Amniotic epithelial cell (primary cell): ENCODE measurements at regions not wholly inside any gene's neighbourhood (a gene's known extent, or its start where the extent isn't known, plus 50 kb on each side); places are given as distances from the start of the nearest gene placed in this dataset.

Experiments
- DNase-seq: peaks from one replicate; pipeline ENCODE4 v3.0.0-alpha.2; 2010; ENCODE audit warnings: low read depth

DNA sequence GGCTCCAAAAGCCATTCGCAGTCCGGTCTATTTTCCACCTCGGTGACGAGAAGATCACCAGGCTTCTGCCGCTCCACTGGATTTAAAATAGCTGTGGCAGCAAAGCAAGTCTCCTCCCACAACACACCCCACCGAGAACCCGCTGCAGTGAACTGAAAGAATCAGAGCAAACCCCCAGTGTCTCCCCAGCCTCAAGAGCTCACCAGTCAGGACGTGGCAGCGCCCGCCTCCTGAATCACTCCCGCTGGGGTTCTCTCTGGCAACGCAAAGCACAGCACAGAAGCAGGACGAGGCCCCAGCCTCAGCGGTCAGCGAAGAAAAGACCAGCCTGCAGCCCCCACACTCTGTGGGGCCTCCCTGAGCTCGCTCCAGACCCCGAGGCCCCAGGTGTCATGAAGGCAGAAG, 126.1 kb upstream of the PPP2R2D start:
- no peak for DNase-seq

DNA sequence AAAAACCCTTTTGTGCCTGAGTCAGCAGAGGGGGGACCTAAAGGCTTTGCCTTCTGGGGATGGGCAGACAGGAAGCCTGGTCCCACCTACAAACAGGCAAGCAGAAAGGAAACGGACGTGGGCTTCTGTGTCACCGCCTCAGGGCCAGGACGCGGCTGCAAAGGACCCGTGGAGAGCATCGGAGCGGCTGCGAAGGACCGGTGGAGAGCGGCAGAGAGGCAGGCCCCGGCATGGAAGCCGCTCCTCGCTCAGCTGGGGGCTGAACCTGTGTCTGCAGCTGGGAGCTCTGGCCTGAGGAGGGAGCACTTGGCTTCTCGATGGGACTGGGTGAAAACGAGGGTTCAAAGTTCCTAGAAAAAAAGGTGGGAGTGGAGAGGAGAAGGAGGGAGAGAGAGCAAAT, 125.4 kb upstream of the PPP2R2D start:
- no peak for DNase-seq

DNA sequence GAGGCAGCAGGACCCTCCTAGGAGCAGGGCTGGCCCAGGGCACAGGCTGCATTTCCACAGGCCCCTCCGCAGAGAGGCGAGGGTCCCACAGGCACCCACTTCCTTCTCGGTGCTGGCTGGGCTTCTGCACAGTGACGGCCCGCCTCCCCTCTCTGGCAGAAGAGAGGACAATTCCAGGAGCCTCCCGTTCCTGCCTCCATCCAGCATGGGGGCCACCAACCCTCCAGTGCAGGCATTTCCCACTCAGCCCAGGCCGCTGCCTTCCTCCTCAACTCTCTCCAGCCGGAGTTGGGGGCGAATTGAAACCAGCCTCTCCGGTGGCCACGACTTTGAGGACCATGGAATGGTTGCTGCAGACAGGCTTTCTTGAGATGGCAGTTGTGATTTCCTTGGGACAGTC, 125.0 kb upstream of the PPP2R2D start:
- DNase-seq: no peak

DNA sequence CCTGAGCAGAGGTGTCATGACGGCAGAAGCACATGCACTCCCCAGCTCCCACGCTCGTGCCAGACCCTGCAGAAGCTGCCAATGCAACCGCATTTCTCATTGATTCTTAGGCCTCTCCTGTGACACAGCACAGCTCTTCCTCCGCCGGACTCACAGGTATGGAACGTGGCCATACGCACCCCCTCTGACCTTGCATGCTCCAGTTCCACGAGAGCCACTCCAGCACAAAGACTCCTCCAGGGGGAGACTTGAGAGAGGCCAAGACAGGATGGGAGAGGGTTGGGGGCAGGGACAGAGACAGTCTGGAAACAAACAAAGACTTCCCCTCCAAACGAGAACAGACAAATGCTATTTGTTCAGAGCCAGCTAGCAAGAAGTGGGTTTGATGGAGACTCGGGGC, 124.3 kb upstream of the PPP2R2D start:
- no peak for DNase-seq

DNA sequence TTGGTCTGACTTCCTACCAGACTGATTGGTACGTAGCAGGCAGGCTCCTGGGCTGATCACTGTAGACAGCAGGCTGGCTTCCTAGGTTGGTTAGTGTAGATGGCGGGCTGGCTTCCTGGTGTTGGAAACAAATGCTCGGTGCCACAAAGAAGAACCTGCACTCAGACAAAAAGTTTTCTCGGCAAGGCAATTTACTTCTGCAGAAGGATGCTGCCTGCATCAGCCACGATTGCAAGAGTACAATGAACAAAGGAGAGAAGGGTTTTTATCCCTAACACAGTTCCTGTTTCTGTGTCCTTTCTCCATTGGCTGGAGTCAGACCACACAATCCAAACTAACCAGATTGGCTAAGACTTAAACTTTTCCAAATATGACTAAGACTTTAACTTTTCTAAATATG, 123.6 kb upstream of the PPP2R2D start:
- no peak for DNase-seq

DNA sequence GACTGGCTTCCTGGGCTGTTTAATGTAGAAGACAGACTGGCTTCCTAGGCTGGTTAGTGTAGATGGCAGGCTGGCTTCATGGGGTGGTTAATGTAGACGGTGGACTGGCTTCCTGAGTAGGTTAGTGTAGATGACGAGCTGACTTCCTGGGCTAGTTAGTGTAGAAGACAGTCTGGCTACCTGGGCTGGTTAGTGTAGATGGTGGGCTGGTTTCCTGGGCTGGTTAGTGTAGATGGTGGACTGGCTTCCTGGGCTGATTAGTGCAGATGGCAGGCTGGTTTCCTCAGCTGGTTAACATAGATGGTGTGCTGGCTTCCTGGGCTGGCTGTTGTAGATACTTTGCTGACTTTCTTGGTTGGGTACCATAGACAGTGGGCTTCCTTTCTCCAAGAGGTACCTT, 122.9 kb upstream of the PPP2R2D start:
- no peak for DNase-seq

DNA sequence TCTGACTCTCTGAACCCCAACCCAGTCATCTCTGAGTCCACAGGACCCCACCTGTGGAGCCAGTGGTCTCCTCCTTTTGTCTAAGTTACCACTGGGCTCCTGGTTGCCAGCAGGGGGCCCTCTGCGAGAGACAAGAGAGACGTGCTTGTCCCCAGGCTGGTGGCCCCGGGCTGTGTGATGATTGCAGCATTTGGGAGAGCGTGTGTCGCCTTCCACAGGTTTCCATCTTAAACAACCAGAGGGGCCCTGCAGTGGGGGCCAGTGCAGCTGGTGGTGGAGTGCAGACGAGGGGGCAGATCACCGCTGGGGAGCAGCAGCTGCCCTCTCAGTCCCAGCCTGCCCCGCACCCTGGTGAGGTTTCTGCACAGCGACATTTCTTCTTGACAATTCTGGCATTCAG, 122.4 kb upstream of the PPP2R2D start:
- DNase-seq: no peak

DNA sequence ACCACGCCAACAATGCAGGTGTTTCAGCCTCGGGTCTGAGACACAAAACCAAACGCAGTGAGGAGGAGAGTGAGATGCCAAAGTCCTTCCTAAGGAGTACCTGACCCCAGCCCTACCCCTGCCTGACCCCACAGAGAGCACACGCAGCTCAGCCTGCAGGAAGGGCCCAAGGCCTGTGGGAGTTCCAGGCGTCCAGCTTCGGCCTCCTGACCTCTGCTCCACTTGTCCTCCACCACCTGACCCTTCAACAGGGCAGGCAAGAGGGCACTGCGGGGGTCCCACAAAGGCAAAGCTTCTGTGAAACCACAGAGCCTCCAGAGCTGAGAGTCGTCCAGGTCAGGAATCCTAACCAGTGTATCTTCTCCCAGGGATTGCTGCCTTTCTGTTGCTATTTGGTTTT, 122.0 kb upstream of the PPP2R2D start:
- DNase-seq: no peak

DNA sequence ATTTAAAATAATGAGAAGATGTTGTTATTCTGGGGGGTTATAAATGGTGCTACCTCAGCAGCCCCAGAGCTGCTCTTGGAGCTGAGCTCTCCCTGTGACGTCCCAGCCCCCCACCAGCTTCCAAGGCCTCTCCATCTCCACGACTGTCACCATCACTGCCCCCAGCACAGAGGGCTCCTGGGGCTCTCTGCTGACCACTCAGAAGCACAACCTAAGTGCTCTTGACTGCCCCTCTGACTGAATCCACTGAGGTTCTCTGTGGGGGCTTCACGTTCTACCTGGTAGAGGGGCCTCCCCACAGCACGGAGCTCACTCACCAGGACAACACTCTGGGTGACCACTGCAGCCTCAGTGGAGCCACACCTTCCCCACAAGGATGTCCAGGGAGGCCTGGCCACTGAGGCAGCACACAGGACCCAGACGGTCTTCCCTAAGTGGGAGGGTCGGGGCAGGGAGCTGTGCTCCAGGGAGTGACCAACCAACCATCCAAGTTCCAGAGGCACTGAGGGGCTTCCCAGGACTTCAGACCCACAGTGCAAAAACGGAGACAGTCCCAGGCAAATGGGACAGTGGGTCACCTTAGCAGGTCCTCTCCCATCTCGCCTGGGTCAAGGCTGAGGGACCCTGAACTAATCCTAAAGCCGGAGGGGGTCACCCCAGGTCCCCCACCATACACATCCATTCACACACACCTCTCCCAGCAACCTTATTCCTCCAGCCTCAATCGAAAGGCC, 121.0 kb upstream of the PPP2R2D start:
- no peak for DNase-seq

DNA sequence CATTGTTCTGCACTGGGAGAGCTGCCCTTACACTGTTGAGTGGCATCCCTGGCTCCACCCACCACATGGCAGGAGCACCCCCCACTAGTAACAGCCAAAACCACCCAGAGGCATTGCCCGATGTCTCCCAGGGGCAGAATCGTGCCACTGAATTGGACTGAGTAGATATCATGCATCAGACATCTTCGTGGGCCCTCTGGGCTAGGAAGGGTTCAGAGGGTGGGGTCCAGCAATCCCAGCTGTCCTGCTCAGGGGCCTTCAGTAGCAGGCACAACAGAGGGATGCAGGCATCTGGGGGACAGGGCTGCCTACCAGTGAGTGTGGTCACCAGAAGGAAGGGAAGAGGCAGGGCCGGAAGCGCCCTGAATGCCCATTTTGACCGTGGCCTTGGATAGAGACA, 119.7 kb upstream of the PPP2R2D start:
- no peak for DNase-seq

DNA sequence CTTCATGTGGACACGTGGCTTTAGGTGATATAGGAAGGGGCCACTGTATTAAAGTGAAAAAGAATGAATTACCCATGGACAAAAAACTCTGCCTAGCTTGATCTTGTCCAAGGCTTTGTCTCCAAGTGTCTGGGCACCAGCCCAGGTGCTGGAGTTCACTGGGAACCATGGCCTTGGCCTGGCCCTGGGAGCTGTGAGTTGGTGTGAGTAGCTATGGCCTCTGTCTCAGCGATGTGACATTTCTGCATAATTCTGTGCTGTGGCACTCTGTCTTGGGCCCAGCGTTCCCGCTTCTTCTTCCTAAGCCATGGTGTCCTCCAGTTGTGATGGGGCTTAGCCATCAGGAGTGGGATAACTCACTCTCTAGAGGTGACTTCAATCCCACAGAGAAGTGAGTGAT, 119.0 kb upstream of the PPP2R2D start:
- DNase-seq: no peak

DNA sequence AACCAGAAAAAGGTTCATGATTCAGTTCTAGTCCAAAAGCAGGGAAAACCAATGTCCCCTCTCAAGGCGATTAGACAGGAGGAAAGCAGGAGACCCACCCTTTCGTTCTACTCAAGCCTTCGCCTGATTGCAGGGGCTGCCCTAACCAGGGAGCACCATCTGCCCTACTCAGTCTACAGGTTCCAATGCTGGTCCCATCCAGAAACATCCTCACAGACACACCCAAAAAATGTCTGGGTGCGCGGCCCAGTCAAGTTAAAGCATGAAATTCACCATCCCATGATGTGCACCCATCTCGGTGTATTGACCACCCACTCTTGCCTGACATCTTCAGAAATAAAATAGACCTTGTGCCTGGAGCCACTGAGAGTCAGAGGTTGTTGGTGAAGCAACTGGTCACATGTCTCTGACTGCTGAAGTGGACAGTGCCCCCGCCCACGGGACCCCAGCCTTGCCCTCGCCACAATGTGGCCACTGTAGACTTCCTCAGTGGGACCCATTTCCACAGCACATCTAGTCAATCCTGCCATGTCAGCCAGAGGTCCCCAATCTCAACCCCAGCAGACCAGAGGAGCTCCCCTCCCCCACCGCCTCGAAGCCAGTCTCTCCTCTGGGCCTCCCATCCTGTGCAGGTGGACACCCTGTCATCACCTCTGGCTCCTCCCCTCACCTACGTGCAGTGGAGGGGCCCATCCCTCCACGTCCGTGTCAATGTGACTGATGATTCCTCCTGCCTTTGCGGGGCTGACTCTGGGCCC, 116.3 kb upstream of the PPP2R2D start:
- DNase-seq: no peak

DNA sequence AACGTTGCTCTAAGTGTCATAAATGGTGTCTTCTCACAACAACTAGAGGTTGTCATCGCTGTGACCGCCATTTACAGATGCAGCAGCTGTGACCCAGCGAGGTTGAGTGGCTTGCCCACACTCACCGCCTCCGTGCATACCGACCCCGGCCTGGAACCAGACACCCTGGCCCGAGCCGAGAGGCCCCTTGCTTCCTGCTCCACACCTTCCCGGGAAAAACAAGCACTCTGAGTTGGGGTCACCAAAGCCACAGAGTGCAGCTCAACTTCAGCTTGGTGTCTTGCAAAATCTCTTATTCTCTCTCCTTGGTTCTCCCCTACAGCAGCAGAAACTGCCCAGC, 115.7 kb upstream of the PPP2R2D start:
- no peak for DNase-seq

DNA sequence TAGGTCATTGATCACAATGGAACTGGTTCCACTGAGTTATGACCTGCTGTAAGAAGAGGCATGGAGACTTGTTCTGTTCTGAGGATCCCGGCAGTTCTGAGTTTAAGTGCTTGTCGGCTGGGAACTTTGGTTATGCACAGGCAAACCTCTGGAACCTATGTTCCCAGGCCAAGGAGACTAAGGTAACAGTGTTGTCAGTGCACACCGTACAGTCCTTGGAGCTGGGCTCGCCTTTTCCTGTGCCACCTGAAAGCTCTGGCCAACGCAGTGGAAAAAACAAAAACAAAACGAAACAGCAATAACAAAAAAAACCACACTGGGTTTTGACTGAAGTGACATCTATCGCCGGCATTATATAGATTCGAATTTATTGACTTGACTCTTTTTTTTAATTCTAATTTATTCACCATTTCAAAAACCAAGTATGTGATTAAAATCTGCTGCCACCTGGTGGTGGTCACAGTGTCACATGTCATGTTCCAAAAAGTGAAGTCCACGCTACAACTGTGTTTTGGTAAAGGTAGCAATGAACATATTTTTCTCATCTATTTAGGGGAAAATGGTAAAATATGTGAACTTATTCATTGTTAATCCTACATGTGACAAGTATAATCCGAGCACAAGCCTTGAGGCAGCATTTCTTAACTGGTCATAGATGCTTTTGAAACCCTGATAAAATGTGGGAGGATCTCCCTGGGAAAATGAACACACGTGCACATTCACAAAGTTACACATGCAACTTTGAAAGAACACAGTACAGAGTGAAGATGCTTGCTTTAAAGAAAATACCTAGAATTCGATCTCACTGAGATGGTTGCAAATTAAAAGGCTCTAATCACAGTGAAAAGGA, 113.8 kb upstream of the PPP2R2D start:
- DNase-seq: peak; percentile 0

DNA sequence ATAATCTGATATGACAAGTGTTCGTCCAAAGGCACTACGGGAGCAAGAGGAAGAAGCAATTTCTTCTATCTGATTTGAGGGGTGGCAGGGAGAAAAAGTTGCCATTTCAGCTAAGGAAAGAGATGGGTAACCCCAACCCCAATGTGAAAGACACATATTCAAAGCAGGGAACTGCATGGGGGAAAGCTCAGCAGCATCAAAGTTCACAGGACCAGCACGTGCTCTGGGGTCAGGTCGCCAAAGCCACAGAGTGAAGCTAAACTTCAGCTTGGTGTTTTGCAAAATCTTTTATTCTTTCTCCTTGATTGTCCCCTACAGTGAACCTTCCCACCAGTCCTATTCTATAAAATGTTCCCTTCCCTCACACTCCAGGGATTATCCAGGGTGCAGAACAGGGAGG, 112.8 kb upstream of the PPP2R2D start:
- no peak for DNase-seq

DNA sequence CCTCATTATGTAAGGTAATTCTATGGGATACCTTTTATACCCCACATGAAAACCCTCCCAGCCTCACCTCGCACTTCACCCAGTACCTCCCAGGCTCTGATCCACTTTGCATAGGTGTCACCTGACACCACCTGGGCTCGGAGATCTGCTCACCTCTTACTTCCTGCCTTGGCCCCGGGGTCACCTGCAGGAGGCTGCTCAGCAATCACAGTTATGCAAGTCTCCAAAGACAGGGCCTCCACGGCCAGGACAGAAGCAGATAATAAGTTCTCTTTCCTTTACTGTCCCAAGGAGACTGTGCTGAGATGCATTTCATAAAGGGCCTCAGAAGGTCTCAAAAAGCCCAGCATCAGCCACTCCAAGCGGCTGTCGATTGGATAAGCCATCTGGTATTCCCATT, 112.4 kb upstream of the PPP2R2D start:
- no peak for DNase-seq

DNA sequence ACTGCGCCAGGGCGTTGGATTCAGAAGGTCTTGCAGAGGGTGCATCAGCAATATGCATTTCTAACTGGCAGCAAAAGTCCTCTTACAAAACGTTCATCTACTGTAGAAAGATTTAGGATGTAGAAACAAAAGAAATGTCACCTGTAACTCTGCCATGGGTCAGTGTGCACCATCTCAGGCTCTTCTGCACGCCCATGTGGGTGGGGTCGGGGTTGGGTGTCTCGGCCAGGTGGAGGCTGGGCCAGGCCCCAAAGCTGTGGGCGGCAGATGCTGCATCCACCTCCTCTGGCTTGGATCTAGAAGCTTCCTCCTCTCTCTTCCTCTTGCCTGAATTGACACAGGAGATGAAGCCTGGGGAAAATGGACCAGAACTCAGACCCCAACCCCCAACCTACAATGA, 111.3 kb upstream of the PPP2R2D start:
- DNase-seq: no peak

DNA sequence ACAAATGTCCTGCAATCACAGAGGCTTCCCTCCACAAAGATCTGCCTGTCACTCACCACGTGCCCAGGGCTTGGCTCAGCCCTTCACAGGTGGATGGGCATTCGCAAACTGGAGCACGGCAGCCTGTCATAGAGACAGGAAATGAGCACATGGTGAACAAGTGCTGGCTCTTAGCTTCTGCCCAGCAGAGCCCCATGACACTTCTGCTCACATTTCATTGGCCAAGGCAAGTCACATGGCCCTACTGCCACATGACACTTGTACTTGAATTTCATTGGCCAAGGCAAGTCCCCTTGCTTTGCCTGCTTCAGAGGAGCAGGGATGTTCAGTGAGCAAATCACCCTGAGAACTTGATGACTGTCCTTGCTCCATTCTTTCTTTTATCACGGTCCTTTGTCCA, 110.8 kb upstream of the PPP2R2D start:
- no peak for DNase-seq

DNA sequence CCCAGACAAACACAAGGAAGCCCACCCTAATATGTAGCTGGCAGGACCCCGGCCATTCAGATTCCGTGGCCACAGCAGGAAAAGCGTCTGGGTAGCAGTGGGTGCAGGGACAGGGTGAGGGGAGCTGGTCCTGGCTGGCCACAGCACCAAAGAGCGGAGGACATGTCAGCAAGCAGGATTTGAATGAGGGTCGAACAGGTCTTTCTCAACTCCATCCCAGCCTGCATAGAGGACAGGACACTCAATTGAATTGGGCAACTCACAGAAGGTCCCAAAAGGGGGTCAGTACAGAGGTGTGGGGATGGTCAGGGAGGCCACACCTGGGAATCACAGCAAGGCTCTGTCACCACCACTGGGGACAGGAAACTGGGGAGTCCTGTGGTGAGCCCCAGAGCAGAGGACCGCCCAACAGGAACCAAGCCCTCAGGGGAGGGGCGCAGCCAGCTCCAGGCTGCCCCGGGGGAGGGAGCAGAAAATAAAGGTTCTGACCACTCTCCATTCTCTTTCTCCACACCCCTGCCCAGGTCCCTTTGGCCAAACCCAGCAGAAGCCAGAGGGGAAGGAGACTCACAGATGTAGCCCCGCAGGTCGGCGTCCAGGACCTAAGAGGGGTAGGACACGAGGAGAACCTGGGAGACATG, 108.7 kb upstream of the PPP2R2D start:
- DNase-seq: no peak

DNA sequence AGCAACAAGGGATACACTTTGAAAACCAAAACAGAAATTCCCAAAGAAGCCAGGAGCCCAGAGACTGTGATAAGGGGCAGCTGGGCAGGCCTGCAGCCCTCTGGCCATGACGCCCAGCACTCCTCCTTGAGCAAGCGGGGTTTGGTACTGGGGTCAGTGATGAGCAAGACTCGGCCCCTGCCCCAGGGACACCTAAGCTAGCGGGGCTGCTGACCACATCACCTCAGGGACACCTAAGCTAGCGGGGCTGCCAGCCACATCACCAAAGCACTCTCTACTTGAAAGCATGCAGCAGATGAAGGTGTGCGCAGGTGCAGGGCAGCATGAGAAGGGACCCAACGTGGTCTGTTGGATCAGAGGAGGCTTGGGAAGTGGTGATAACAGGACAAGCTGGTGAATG, 108.0 kb upstream of the PPP2R2D start:
- DNase-seq: no peak

DNA sequence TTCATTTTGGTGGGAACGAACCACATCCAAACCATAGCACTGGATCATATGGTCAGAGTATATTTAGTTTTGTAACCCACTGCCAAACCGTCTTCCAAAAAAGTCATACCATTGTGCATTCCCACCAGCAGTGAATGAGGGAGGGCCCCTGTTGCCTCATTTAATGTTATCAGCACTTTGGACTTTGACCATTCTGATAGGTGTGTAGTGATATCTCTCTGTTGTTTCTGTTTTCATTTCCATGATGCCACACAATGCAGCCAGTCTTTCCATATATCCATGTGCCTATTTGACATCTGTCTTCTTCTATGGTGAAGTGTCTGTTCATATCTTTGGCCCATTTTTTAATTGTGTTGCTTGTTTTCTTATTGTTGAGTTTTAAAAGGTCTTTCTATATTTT, 105.0 kb upstream of the PPP2R2D start:
- no peak for DNase-seq

DNA sequence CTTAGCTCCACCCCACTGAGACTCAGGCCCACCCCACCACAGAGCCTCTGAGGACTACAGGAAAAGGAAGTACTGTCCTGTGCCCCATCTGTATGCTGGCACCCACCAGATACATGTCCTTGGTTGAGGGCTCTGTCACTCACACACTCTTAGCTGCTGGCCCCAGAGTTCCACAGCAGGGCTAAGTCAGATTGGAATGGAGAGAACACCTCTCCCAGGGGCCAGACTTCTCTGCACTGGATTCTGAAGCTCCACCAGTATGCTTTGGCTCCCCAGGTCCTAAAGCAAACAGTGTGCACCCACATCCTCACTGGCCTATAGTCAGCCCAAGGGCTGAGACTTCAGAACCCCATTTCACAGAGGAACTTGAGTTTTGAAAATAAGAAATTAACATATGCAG, 103.2 kb upstream of the PPP2R2D start:
- no peak for DNase-seq

DNA sequence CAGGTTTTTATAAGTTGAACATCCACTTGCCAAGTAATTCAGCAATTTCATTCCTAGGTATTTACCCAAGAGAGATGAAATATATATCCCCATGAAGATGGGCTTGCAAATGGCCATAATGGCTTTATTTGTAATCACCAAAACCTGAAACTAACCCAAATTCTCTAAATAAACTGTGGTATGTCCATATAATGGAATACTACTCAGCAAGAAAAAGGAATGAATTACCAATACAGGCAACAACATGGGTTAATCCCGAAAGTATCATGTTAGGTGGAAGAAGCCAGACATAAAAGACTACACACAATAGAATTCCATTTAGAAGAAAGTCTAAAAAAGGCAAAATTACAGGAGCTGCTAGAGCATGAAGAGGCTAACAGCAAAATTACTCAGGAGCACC, 101.4 kb upstream of the PPP2R2D start:
- DNase-seq: no peak
